ENCODE measurements at regions not wholly inside any gene's neighbourhood (a gene's known extent, or its start where the extent isn't known, plus 50 kb on each side); places are given as distances from the start of the nearest gene placed in this dataset.

GRCh38 chr4:23365086-23365485, 524.8 kb downstream of the PPARGC1A start:
- no peak for ATAC-seq (ENCODE audit: insufficient read depth, low read depth)
- no peak for DNase-seq

DNA sequence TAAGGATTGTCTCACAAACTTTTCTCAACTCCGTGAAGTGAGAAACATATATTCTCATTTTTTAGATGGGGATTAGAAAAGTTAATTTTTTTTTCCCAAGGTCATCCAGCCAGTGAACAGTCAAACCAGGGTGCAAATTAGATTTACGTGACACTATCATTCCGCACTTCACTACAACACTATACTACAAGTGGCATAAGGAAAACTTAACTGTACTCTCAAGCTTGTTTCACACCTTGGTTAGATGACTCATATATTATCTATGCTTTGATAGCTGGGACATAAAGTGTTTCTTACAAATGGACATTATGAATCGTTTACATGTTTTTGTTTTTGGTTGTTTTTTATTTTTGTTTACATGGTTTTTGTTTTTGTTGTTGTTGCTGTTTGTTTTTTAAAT, 525.7 kb downstream of the PPARGC1A start:
- H3K4me2 ChIP-seq (ENCODE audit: insufficient read depth, low read length), result no peak overlapping the region
- no peaks in the 10 kb centered on the region for H3K36me3 ChIP-seq (ENCODE audit: insufficient read depth, low read length)
- no peaks in the 10 kb centered on the region for H4K20me1 ChIP-seq (ENCODE audit: insufficient read depth, low read length)
- no peak overlapping the region for H3K9ac ChIP-seq (ENCODE audit: low read depth, low read length)
- no peaks in the 10 kb centered on the region for H3K9me3 ChIP-seq (ENCODE audit: insufficient read depth, low read length, severe bottlenecking)
- TF ChIP-seq EZH2 (IDR thresholded peaks at IDR 0.05; ENCODE audit: borderline replicate concordance, low read depth, low read length, severe bottlenecking), result no peak
- no peak overlapping the region for H3K27ac ChIP-seq (ENCODE audit: low read length)
- H3K27me3 ChIP-seq (ENCODE audit: insufficient read depth, low read length, poor library complexity), result no peaks in the 10 kb centered on the region
- no peaks in the 10 kb centered on the region for H3K4me1 ChIP-seq (ENCODE audit: insufficient read depth, low read length)
- DNase-seq (no peak), ATAC-seq (ENCODE audit: insufficient read depth, low read depth) (no peak)
- H2AFZ ChIP-seq (ENCODE audit: low read depth, low read length), result no peak overlapping the region
- H3K79me2 ChIP-seq (ENCODE audit: insufficient read depth, low read length), result no peaks in the 10 kb centered on the region
- no peak overlapping the region for H3K4me3 ChIP-seq (ENCODE audit: low read depth in 1 of 2, low read length in 2 of 2)

More at GRCh38 chr4:23365086-23365485, 524.8 kb downstream of the PPARGC1A start:
- Histone ChIP-seq H3K9ac (ENCODE audit: low read depth, low read length) (no peak overlapping the region), H3K4me1 (ENCODE audit: insufficient read depth, low read length) (no peaks in the 10 kb centered on the region), H3K27ac (ENCODE audit: low read length) (no peak overlapping the region), H3K4me3 (ENCODE audit: low read depth in 1 of 2, low read length in 2 of 2) (no peak overlapping the region), H4K20me1 (ENCODE audit: insufficient read depth, low read length) (no peaks in the 10 kb centered on the region), H3K79me2 (ENCODE audit: insufficient read depth, low read length) (no peaks in the 10 kb centered on the region), H3K9me3 (ENCODE audit: insufficient read depth, low read length, severe bottlenecking) (no peaks in the 10 kb centered on the region), H3K36me3 (ENCODE audit: insufficient read depth, low read length) (no peaks in the 10 kb centered on the region), H3K4me2 (ENCODE audit: insufficient read depth, low read length) (no peak overlapping the region), H2AFZ (ENCODE audit: low read depth, low read length) (no peak overlapping the region), H3K27me3 (ENCODE audit: insufficient read depth, low read length, poor library complexity) (no peaks in the 10 kb centered on the region)
- no peak for TF ChIP-seq CTCF (IDR thresholded peaks at IDR 0.05; ENCODE audit: borderline replicate concordance, extremely low read depth, low read length, poor library complexity, severe bottlenecking)
- TF ChIP-seq EZH2 (IDR thresholded peaks at IDR 0.05; ENCODE audit: borderline replicate concordance, low read depth, low read length, severe bottlenecking), result no peak

DNA sequence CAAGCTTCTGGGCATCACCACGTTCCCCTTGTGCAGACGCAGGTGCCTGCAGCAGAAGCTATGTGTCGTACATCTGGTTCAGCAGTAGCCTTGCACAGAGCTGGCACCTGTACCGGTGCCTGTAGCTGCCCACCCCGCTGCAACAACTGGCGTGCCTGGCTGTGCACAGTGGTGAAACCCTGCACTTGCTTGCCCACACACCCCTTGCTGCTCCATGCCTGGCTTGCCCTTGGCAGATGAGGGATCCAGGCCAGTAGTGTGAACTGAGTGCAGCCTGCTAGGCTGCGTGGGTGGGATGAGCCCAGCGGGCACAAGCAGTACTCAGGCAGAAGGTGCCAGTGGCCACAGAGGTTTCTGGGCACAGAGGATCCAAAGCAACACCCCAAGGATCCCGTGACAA, 528.4 kb downstream of the PPARGC1A start:
- Histone ChIP-seq H3K79me2 (ENCODE audit: insufficient read depth, low read length) (no peaks in the 10 kb centered on the region), H2AFZ (ENCODE audit: low read depth, low read length) (no peak overlapping the region), H3K4me2 (ENCODE audit: insufficient read depth, low read length) (no peak overlapping the region), H4K20me1 (ENCODE audit: insufficient read depth, low read length) (no peaks in the 10 kb centered on the region), H3K36me3 (ENCODE audit: insufficient read depth, low read length) (no peaks in the 10 kb centered on the region), H3K27me3 (ENCODE audit: insufficient read depth, low read length, poor library complexity) (no peaks in the 10 kb centered on the region), H3K4me1 (ENCODE audit: insufficient read depth, low read length) (no peaks in the 10 kb centered on the region), H3K27ac (ENCODE audit: low read length) (no peak overlapping the region), H3K9me3 (ENCODE audit: insufficient read depth, low read length, severe bottlenecking) (no peaks in the 10 kb centered on the region), H3K4me3 (ENCODE audit: low read depth in 1 of 2, low read length in 2 of 2) (no peak overlapping the region), H3K9ac (ENCODE audit: low read depth, low read length) (no peak overlapping the region)
- DNase-seq (no peak), ATAC-seq (ENCODE audit: insufficient read depth, low read depth) (no peak)
- no peak for TF ChIP-seq EZH2 (IDR thresholded peaks at IDR 0.05; ENCODE audit: borderline replicate concordance, low read depth, low read length, severe bottlenecking)
- no peak for TF ChIP-seq CTCF (IDR thresholded peaks at IDR 0.05; ENCODE audit: borderline replicate concordance, extremely low read depth, low read length, poor library complexity, severe bottlenecking)

DNA sequence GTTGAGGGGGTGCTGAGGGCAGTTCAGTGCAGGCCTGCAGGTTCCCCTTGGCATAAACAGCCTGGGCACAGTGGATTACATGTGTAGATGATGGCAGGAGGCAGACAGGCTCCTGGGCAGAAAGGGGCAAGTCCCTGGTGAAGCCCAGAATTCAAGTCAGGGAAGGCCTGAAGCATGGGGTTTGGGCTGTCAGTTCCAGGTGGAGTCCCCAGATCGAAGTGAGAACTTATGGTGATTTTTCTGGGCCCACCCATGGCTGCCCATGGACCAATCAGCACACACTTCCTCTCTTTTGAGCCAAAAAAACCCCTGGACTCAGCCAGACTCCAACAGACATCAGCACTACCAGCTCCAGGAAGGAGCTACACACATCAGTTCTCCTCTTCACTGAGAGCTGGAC, 529.1 kb downstream of the PPARGC1A start:
- no peak for DNase-seq

More for the DNA sequence above, 529.1 kb downstream of the PPARGC1A start:
- Histone ChIP-seq H3K4me1 (ENCODE audit: insufficient read depth, low read length) (no peaks in the 10 kb centered on the region), H4K20me1 (ENCODE audit: insufficient read depth, low read length) (no peaks in the 10 kb centered on the region), H3K79me2 (ENCODE audit: insufficient read depth, low read length) (no peaks in the 10 kb centered on the region), H3K9ac (ENCODE audit: low read depth, low read length) (no peak overlapping the region), H3K27me3 (ENCODE audit: insufficient read depth, low read length, poor library complexity) (no peaks in the 10 kb centered on the region), H3K36me3 (ENCODE audit: insufficient read depth, low read length) (no peaks in the 10 kb centered on the region), H3K27ac (ENCODE audit: low read length) (no peak overlapping the region), H3K4me2 (ENCODE audit: insufficient read depth, low read length) (no peak overlapping the region), H3K9me3 (ENCODE audit: insufficient read depth, low read length, severe bottlenecking) (no peaks in the 10 kb centered on the region), H3K4me3 (ENCODE audit: low read depth in 1 of 2, low read length in 2 of 2) (no peak overlapping the region), H2AFZ (ENCODE audit: low read depth, low read length) (no peak overlapping the region)
- no peak for TF ChIP-seq EZH2 (IDR thresholded peaks at IDR 0.05; ENCODE audit: borderline replicate concordance, low read depth, low read length, severe bottlenecking)
- TF ChIP-seq CTCF (IDR thresholded peaks at IDR 0.05; ENCODE audit: borderline replicate concordance, extremely low read depth, low read length, poor library complexity, severe bottlenecking), result no peak
- no peak for ATAC-seq (ENCODE audit: insufficient read depth, low read depth)

Measured in DND-41 (cell line).